ENCODE measurements at regions not wholly inside any gene's neighbourhood (a gene's known extent, or its start where the extent isn't known, plus 50 kb on each side); places are given as distances from the start of the nearest gene placed in this dataset.

- TF ChIP-seq CTCF (IDR thresholded peaks at IDR 0.05; ENCODE audit: low read depth, low read length, missing control alignments), result no peak
- in situ Hi-C loops (cut with HindIII; ENCODE audit: low sequenced_read_pairs), result no loop called here
- H3K4me3 ChIP-seq (ENCODE audit: low read depth, low read length), result no peak overlapping the region
- DNase-seq (ENCODE audit: low read depth), result no peak
These were observed 137.5 kb downstream of the KCNRG start for GRCh38 chr13:50152655-50153309.

- in situ Hi-C loops (cut with HindIII; ENCODE audit: low sequenced_read_pairs), result no loop called here
- DNase-seq (ENCODE audit: low read depth), result no peak
- no peak overlapping the region for H3K4me3 ChIP-seq (ENCODE audit: low read depth, low read length)
- TF ChIP-seq CTCF (IDR thresholded peaks at IDR 0.05; ENCODE audit: low read depth, low read length, missing control alignments), result no peak
These were observed 138.2 kb downstream of the KCNRG start for GRCh38 chr13:50153401-50153800.

- TF ChIP-seq CTCF (IDR thresholded peaks at IDR 0.05; ENCODE audit: low read depth, low read length, missing control alignments), result no peak
- in situ Hi-C loops (cut with HindIII; ENCODE audit: low sequenced_read_pairs), result no loop called here
- DNase-seq (ENCODE audit: low read depth), result no peak
- no peak overlapping the region for H3K4me3 ChIP-seq (ENCODE audit: low read depth, low read length)
These were observed 138.6 kb downstream of the KCNRG start for GRCh38 chr13:50153876-50154275.

GRCh38 chr13:50154697-50155096, 139.5 kb downstream of the KCNRG start:
- in situ Hi-C loops (cut with HindIII; ENCODE audit: low sequenced_read_pairs), result no loop called here
- no peak for TF ChIP-seq CTCF (IDR thresholded peaks at IDR 0.05; ENCODE audit: low read depth, low read length, missing control alignments)
- H3K4me3 ChIP-seq (ENCODE audit: low read depth, low read length), result no peak overlapping the region
- DNase-seq (ENCODE audit: low read depth), result no peak

- peak; percentile 43 for DNase-seq (ENCODE audit: low read depth)
- H3K4me3 ChIP-seq (ENCODE audit: low read depth, low read length), result no peak overlapping the region
- no peak for TF ChIP-seq CTCF (IDR thresholded peaks at IDR 0.05; ENCODE audit: low read depth, low read length, missing control alignments)
- in situ Hi-C loops (cut with HindIII; ENCODE audit: low sequenced_read_pairs), result no loop called here
These were observed 140.9 kb downstream of the KCNRG start for GRCh38 chr13:50156140-50156539.

- in situ Hi-C loops (cut with HindIII; ENCODE audit: low sequenced_read_pairs), result no loop called here
- no peak for TF ChIP-seq CTCF (IDR thresholded peaks at IDR 0.05; ENCODE audit: low read depth, low read length, missing control alignments)
- no peak for DNase-seq (ENCODE audit: low read depth)
- H3K4me3 ChIP-seq (ENCODE audit: low read depth, low read length), result no peak overlapping the region
These were observed 141.4 kb downstream of the KCNRG start for GRCh38 chr13:50156561-50157127.

Measured in astrocyte of the cerebellum (primary cell).